ENCODE measurements at regions not wholly inside any gene's neighbourhood (a gene's known extent, or its start where the extent isn't known, plus 50 kb on each side); places are given as distances from the start of the nearest gene placed in this dataset.

GRCh38 chr7:115603416-115603815, 427.1 kb downstream of the TFEC start:
- TF ChIP-seq POLR2A (IDR thresholded peaks at IDR 0.05) (no peak), CTCF (IDR thresholded peaks at IDR 0.05) (no peak)

Data from ovary (tissue), 3 donors.